NCI-H748 treated with DMSO at 0.1 percent for 48 hours (cell line): ENCODE measurements at regions not wholly inside any gene's neighbourhood (a gene's known extent, or its start where the extent isn't known, plus 50 kb on each side); places are given as distances from the start of the nearest gene placed in this dataset.
"Not testable (repeated sequence)": the region's sequence is repeated elsewhere in the genome, so short reads cannot be mapped to it uniquely, and the experiment has no call there.

Experiments
- DNase-seq: peaks from one replicate; lab custom pipeline; 2025; lab: John Stamatoyannopoulos, UW

DNA sequence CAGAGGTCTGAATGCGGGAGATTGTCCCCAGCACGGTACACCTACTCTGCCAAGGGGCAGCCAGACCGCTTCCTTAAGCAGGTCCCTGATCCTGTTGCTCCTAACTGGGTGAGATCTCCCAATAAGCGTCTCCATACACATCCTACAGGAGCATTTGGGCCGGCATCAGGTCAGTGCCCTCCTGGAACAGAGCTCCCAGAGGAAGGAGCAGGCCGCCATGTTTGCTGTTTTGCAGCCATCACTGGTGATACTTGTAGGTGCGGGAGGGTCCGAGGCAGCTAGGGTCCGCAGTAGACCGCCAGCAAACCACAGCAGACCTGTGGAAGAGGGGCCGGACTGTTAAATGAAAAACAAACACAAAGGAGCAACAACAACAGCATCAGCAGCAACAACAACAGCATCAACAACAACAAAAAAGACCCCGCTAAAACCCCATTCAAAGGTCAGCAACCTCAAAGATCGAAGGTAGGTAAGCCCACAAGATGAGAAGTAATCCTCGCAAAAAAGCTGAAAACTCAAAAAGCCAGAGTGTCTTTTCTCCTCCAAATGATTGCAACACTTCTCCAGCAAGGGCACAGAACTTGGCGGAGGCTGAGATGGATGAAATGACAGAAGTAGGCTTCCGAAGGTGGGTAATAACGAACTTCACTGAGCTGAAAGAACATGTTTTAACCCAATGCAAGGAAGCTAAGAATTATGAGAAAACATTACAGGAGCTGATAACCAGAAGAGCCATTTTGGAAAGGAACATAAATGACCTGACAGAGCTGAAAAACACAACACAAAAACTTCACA, 79.0 kb upstream of the CDH7 start:
- no peak for DNase-seq

DNA sequence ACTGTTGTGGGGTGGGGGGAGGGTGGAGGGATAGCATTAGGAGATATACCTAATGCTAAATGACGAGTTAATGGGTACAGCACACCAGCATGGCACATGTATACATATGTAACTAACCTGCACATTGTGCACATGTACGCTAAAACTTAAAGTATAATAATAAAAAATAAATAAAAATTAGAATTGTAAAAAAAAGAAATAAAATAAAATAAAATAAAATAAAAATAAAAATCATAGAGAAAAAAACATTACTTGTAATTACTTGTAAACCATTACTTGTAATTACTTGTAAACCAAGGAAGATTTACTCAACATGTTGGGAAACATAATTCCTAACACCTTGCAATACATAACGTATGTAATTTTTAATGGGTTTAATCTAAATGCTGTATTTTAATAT, 80.7 kb upstream of the CDH7 start:
- DNase-seq = not testable (repeated sequence)

- DNase-seq = no peak
Observed at GRCh38 chr18:65661391-65661790, 89.4 kb upstream of the CDH7 start.

DNA sequence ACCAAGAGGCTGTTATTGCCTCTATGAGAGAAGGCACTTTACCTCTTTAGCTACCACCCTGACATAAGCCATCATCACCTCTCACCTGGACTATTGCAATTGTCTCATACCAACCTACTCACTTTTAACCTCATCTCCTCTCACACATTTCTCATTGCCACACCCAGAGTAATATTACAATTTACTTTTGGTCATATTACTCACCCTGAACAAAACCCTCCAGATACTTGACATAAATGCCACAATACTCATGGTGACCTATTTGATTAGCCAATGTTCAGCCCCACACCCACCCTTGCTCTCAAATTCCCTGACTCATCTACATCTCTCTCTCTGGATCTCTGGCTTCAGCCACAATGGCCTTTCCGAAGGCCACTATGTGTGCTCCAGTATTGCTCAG, 90.9 kb upstream of the CDH7 start:
- no peak for DNase-seq

DNA sequence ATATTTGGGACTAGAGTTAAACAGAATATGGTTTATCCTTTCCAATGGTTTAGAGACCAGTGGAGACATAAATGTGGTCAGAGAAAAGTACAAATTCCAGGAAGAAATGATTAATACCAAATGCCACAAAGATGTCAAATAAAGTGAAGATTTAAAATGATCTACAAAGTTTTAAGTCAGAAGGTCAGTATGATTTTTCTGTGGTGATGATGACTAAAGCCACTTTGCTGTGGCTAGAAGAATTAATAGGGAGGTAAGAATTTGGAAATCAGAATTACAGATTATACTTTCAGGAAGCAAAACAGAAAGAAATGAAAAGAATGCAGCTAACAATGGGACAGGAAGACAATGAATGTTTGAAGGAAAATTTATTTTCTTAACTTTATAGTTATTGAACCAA, 91.5 kb upstream of the CDH7 start:
- no peak for DNase-seq

GRCh38 chr18:65651192-65651591, 99.6 kb upstream of the CDH7 start:
- DNase-seq = no peak

DNA sequence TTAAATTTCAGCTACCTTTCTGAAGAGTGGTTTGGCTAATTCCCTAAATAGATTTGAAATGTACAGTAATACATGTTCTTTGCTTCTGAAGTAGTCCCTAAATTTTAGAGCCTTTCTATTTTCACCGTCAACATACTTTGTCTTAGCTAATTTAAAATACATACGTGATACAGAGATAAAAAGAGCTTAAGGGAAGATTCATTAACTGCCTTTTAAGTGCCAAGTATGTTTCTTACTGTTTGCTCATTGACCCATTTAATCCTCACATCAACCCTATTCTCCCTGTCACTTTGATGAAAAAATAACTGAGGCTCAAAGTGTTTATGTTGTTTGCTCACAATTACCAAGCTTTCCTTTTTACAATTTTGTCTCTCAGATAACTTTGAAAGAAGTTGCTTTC, 118.6 kb upstream of the CDH7 start:
- no peak for DNase-seq

DNA sequence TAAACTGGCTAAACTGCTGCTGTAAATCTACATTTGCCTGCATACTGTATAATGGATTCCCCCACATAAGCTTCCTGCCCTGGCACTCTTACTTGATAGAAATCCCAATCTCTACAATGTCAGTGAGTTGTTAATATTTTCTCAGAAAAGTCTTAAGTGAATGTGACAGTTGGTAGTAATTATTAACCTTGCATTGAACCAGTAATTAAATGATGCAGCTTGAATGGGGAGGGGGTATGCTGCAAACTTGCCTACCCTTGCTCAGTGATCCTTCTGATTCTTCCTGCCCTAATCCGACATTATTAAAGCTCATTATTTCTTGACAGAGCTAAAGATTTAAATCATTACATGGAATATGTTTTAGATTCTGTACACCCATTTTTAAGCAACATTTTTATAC, 119.0 kb upstream of the CDH7 start:
- no peak for DNase-seq

DNA sequence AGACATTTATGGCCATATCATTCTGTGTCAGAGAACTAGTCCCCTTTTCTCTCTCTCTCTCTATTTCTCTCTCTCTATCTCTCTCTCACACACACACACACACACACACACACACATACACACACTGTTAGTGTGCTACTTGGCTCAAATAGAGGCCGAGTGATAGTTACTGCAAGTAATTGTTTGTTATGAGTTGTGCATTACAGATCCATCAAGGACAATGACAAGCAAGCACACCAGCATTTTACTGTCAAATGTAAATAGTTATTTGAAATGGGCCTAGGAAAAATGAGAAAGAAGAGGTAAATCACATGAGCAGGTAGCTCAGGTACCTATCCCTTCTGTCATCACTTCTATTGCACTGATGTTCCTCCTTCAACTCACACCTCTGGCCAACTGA, 122.4 kb upstream of the CDH7 start:
- no peak for DNase-seq

DNA sequence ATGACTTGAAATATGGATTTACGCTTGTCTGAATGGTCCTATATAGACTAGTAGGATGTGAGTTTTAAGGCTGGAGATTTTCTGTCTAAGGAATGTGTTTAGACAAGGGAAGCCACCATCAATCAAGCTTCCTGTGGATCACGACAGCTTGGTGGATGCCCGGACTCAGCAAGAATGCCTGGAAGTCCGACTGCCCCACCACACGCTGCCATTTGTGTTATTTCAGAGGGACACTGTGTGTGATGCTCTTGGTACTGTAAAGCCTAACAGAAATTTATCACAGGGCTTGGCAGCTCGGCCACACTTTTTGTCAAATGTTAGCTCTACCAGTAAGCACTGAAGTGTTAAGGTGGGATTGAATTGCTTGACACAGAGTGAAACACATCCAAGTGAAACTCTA, 127.1 kb upstream of the CDH7 start:
- no peak for DNase-seq

DNA sequence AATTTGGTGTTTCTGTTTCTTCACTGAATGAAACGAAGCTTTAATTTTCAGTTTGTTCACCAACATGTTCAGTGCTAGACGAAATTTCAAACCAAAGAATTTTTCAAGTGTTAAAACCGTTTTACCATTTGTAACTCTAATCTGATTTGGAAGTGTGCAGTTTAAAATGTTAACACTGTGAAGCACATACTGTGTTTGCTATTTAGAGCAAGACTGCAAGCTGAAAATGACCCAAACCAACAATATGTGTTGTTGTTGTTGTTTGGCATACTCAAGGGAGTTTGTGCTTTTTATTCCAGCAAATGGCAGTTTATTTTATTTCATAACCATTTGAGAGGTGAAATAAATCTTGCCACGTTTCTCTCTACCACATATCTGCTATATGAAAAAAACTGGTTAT, 128.4 kb upstream of the CDH7 start:
- no peak for DNase-seq

DNA sequence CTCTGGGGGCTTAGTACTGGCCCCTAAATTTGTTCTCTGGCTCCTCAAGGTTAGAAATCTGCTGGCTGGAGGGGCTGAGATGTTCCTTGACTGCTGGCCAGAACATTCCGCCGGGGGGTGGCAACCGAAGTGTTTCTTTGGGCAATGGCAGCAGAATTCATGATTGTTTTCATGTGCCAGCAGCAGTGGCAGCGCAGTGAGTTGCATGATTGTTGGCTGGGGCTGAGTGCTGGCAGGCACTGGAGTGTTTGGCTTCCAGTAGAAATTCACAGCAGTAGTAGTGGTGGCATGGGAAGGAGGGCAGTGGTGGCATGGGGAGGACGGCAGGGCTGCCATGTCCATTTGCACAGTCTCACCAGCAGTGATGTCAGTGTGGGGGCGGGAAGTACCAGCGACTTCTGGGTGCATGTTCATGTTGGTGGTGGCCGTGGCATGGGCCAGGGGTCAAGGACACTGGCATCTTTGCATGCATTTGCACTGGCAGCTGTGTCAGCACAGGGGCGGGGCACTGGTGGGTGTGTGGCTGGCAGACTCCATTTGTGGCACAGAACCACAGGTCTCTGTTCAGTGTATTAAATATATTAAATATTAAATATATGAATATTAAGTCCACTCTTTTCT, 130.6 kb upstream of the CDH7 start:
- no peak for DNase-seq

- DNase-seq = no peak
Observed at GRCh38 chr18:65610939-65611338, 139.9 kb upstream of the CDH7 start.

DNA sequence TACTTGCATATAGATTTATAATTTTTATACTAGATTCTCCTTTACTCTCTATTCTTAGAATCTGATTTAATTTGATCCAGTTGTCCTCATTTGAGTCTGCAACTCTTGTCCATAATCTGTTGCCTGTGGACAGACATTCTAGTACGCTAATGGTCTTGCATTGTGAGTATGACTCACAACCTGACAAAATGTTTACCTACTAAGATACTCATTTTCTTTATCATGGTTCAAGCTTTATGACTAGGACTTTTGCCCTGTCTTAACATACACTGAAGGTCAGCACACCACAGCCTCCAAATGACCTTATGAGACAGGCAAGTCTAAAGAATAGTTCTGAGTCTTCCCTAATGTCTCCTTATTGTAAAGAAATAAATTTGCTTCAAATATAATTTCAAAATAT, 142.3 kb upstream of the CDH7 start:
- DNase-seq = no peak

DNA sequence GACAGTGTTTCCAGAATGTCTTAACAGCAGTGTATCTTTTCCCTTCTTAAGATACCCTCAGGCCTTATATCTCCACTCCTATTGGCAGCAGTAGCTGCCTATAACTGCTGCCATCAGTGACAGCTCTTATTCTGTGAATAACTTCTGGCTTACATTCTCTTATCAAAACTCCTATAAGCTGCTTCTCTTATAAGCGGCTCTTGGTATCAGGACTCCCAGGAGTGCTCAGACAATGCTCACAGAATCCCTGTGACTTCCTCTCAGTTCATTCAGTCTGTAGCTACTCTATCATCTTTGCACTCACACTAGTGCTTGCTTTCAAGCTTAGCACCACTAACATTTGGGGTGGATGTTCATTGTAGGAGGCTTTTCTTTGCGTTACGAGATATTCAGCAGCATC, 143.7 kb upstream of the CDH7 start:
- no peak for DNase-seq

- no peak for DNase-seq
Observed at GRCh38 chr18:65606551-65607130, 144.2 kb upstream of the CDH7 start.

DNA sequence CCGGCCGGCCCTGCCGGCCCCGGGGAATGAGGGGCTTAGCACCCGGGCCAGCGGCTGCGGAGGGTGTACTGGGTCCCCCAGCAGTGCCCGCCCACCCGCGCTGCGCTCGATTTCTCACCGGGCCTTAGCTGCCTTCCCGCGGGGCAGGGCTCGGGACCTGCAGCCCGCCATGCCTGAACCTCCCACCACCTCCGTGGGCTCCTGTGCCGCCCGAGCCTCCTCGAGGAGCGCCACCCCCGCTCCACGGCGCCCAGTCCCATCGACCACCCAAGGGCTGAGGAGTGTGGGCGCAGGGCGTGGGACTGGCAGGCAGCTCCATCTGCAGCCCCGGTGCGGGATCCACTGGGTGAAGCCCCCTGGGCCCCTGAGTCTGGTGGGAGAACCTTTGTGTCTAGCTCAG, 145.5 kb upstream of the CDH7 start:
- not testable (repeated sequence) for DNase-seq

GRCh38 chr18:65601775-65602174, 149.0 kb upstream of the CDH7 start:
- no peak for DNase-seq

DNA sequence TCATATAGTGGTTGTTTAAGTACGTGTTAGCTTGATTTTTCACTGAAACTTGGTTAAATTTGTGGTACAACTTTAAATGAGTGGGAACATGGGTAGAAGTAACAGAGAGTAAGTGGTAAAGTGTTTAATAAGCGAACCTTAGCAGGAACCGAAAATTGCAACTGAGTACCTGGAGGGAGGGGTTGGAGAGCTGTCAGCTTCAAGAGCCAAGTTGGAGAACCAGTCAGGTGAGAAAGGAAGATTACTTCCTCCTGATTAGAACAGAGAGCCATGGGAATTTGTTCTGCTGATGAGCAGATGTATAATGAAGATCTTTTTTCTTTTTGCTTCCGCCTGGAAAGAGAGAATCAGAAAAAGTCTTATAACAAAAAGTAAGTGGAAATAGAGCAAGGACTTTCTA, 158.4 kb upstream of the CDH7 start:
- DNase-seq = no peak

DNA sequence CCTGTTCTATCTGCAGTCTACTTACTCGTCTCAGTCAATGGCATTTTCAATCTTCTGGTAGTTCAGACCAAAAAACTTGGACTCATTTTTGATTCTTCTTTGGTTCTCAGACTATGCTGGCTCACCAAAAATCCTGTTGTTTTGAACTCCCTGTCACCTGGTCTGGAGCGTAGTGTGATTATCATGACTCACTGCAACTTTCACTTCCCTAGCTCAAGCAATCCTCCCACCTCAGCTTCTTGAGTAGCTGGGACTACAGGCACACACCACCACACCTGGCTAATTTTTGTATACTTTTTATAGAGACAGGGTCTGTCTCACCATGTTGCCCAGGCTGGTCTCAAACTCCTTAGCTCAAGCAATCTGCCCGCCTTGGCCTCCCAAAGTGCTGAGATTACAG, 163.3 kb upstream of the CDH7 start:
- DNase-seq = no peak

GRCh38 chr18:65582094-65582493, 168.7 kb upstream of the CDH7 start:
- DNase-seq = not testable (repeated sequence)

DNA sequence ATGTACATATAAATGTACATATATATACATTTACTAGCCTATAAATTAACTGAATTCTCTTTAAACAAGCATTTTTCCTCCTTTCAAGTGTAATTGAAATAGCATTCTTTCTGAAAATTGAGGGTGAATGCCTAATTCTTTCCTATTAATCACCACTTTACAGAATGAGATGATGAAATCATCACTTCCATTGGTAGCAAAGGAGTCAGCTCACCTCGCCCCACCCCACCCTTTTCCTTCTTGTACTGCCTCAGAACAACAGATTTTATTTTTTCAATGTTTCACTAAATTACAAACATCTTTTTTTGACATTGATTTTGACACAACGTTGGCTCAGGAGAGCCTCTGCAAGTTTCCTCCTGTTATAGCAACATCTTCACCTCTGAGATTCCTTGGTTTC, 181.9 kb upstream of the CDH7 start:
- no peak for DNase-seq

- peak; percentile 61 for DNase-seq
Observed at GRCh38 chr18:65567372-65567771, 183.4 kb upstream of the CDH7 start.

DNA sequence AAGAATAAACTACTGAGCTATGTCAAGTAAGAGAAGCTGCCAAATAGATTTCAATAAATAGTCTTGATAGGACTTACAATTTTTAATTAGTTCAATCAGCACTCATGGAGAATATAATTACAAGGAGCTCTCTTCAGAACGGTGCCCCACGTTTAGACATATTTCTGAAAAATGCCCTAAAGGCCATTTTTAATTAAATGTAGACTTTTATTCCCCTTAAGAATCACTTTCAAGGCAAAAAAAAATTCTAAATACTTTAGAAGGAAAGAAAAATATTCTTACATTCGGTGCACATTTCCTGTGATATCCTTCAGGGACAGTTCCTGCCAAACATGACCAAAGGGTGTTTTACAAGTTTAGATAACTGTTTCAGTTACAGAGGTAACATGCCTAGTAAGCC, 202.5 kb upstream of the CDH7 start:
- no peak for DNase-seq
